Right atrium auricular region (tissue), 2 donors: ENCODE measurements at regions not wholly inside any gene's neighbourhood (a gene's known extent, or its start where the extent isn't known, plus 50 kb on each side); places are given as distances from the start of the nearest gene placed in this dataset.

Experiments used
- DNase-seq: peaks from one replicate; pipeline ENCODE4 v3.0.0-alpha.2; 2019; ENCODE audit warnings: low spot score
- H3K27ac ChIP-seq, 2 donors: fragments of 200-600 bp; sonication (generic); 1 replicate in 1 of 2; 2 replicates in 1 of 2; pipeline ENCODE4 v1.5.1; 2016 to 2019
- H3K27me3 ChIP-seq, 2 donors: fragments of 200-600 bp; sonication (generic); one replicate each; pipeline versions ENCODE4 v1.5.1 to v1.6.0; 2017 to 2019
- H3K36me3 ChIP-seq: fragments of 200-600 bp; sonication (generic); one replicate; pipeline ENCODE4 v1.5.1; 2016
- H3K4me1 ChIP-seq, 2 donors: fragments of 200-600 bp; sonication (generic); one replicate each; pipeline versions ENCODE4 v1.5.1 to v1.6.0; 2017 to 2019
- H3K4me3 ChIP-seq, 2 donors: fragments of 200-600 bp; sonication (generic); 1 replicate in 1 of 2; 2 replicates in 1 of 2; pipeline ENCODE4 v1.5.1; 2017 to 2019; ENCODE audit warnings: mild to moderate bottlenecking in 1 of 2, moderate library complexity in 1 of 2
- H3K9me3 ChIP-seq, 2 donors: fragments of 200-600 bp; sonication (generic); one replicate each; pipeline ENCODE4 v1.5.1; 2019
- TF ChIP-seq, protein P1 (sequence below), 2 donors: fragments of 200-600 bp; sonication (generic); IDR thresholded peaks; one replicate each; pipeline ENCODE4 v1.5.1; 2019; ENCODE audit warnings: antibody characterized with exemption in 2 of 2

GRCh38 chr6:56400273-56400672 is 152.9 kb upstream of the COL21A1 start:
- TF ChIP-seq, protein P1, sequence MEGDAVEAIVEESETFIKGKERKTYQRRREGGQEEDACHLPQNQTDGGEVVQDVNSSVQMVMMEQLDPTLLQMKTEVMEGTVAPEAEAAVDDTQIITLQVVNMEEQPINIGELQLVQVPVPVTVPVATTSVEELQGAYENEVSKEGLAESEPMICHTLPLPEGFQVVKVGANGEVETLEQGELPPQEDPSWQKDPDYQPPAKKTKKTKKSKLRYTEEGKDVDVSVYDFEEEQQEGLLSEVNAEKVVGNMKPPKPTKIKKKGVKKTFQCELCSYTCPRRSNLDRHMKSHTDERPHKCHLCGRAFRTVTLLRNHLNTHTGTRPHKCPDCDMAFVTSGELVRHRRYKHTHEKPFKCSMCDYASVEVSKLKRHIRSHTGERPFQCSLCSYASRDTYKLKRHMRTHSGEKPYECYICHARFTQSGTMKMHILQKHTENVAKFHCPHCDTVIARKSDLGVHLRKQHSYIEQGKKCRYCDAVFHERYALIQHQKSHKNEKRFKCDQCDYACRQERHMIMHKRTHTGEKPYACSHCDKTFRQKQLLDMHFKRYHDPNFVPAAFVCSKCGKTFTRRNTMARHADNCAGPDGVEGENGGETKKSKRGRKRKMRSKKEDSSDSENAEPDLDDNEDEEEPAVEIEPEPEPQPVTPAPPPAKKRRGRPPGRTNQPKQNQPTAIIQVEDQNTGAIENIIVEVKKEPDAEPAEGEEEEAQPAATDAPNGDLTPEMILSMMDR (IDR thresholded peaks at IDR 0.05) = no peak
- Histone ChIP-seq H3K27ac (no peak overlapping the region), H3K4me3 (no peak overlapping the region), H3K9me3 (no peaks in the 10 kb centered on the region), H3K27me3 (no peaks in the 10 kb centered on the region), H3K4me1 (no peaks in the 10 kb centered on the region), H3K36me3 (no peaks in the 10 kb centered on the region)
- no peak for DNase-seq

DNA sequence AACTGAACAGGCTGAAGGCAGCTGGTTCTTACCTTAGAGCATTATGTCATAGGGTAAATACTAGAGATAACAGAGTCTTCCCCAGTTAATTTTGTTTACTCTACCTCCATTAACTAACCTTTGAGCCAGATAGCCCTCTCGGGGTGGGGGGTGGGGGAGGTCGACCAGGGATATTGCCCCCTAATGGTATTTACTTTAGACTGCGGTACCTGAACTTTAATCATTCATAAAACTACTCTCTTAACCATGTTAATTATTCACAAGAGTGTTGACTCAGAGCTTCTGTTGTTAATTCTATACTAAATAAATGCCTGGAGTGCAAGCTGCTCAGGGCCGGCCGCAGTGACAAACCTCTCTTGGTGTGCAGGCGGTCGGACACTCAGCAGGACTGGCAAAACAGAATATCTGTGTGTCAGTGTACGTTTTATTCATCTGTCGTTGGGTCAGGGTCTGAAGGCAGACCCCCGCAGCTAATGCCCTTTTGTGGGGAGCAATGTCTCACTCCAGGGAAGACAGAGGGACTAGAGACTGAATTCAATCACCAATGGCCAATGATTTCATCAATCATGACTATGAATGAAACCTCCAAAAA is 152.4 kb upstream of the COL21A1 start:
- Histone ChIP-seq H3K27me3 (no peaks in the 10 kb centered on the region), H3K27ac (no peak overlapping the region), H3K4me1 (no peaks in the 10 kb centered on the region), H3K9me3 (no peaks in the 10 kb centered on the region), H3K4me3 (no peak overlapping the region), H3K36me3 (no peaks in the 10 kb centered on the region)
- TF ChIP-seq, protein P1 (IDR thresholded peaks at IDR 0.05) = no peak
- no peak for DNase-seq

- Histone ChIP-seq H3K27ac (no peak overlapping the region), H3K4me1 (no peaks in the 10 kb centered on the region), H3K27me3 (no peaks in the 10 kb centered on the region), H3K4me3 (no peak overlapping the region), H3K36me3 (no peaks in the 10 kb centered on the region), H3K9me3 (no peaks in the 10 kb centered on the region)
- no peak for DNase-seq
- TF ChIP-seq, protein P1 (IDR thresholded peaks at IDR 0.05) = no peak
Measured at GRCh38 chr6:56399250-56399671, 151.9 kb upstream of the COL21A1 start.

DNA sequence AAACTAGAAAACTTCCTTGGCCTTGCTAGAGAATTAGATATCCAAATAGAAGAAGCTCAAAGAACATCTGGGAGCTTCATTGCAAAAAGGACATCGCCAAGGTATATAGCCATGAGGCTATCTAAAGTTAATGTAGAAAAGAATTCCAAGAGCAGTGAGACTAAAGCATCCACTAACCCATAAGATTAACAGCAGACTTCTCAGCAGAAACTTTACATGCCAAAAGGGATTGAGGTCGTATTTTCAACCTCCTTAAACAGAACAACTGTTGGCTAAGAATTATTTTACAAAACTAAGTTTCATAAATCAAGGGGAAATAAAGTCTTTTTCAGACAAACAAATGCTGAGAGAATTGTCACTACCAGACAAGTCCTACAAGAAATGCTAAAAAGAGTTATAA is 149.1 kb upstream of the COL21A1 start:
- Histone ChIP-seq H3K4me1 (no peaks in the 10 kb centered on the region), H3K27me3 (no peaks in the 10 kb centered on the region), H3K4me3 (no peak overlapping the region), H3K36me3 (no peaks in the 10 kb centered on the region), H3K27ac (no peak overlapping the region), H3K9me3 (no peaks in the 10 kb centered on the region)
- TF ChIP-seq, protein P1 (IDR thresholded peaks at IDR 0.05) = no peak
- no peak for DNase-seq

DNA sequence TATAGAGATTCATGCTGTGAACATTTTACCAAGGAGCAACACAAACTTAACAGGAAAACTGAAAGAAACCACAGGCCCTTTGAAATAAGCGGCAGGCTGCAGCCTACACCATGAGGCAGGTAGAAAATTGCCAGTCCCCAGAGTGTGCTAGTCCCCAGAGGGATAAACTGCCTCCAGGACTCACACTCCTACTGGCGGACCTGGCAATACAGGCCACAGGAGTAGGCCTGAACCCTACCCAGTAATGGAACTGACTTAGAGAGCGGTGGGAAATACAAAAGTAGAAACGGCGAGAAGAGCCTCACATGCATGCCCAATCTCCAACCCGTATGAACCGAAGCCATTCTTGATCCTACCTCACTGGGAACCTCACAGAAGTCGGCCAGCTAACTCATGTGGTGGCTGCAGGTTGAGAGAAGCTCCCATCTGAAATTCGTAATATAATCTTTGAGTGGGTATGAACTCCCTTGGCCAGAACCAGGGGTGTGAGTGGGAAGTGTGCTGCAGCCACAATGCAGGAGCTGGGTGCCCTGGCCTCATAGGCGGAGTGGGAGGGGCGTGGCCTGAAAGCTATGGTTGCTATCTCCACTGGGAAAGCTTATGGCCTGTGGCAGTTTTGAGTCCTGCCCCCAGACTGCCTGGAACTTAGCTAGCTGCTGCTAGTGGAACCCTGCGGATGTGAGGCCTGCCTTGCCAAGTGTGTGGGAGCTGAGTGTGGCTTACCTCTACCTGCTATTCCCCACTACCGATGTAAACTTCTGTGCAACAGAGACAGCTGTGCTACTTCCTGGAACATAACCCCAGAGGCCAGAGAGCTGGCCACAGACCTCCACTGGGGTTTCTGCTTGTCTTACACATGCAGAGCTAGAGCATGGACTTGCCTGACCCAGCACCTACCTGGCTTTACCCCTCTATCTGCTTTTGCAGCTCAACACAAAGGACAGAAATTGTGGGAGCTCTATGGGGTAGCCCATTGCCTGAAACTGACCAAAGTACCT is 146.5 kb upstream of the COL21A1 start:
- no peak for DNase-seq
- TF ChIP-seq, protein P1 (IDR thresholded peaks at IDR 0.05) = no peak
- Histone ChIP-seq H3K36me3 (no peaks in the 10 kb centered on the region), H3K27me3 (no peaks in the 10 kb centered on the region), H3K27ac (no peak overlapping the region), H3K4me3 (no peak overlapping the region), H3K9me3 (peaks cover 0 to 5% of the 10 kb centered on the region in 2 donors), H3K4me1 (no peaks in the 10 kb centered on the region)
